Erythroblast (primary cell): ENCODE measurements at regions not wholly inside any gene's neighbourhood (a gene's known extent, or its start where the extent isn't known, plus 50 kb on each side); places are given as distances from the start of the nearest gene placed in this dataset.

ENCODE experiments used
- GATA1 ChIP-seq: IDR thresholded peaks from 2 replicates; pipeline ENCODE4 v1.6.1; 2011; ENCODE audit warnings: low read depth, mild to moderate bottlenecking, control low read depth, low read length, moderate library complexity
- POLR2A ChIP-seq: IDR thresholded peaks from 2 replicates; pipeline ENCODE4 v1.6.1; 2011; ENCODE audit warnings: mild to moderate bottlenecking, low read length

- TF ChIP-seq POLR2A (no peak), GATA1 (no peak)
Measured at GRCh38 chr10:3310016-3310784, 137.6 kb upstream of the PITRM1 start.
